Fibroblast of skin of left biceps (primary cell): ENCODE measurements at regions not wholly inside any gene's neighbourhood (a gene's known extent, or its start where the extent isn't known, plus 50 kb on each side); places are given as distances from the start of the nearest gene placed in this dataset.
A peak's percentile ranks its signal among the peaks of the same experiment; 100 is the strongest.
"Not testable (repeated sequence)": the region's sequence is repeated elsewhere in the genome, so short reads cannot be mapped to it uniquely, and the experiment has no call there.

Experiments used
- DNase-seq, 2 experiments: peaks; one replicate each; pipeline ENCODE4 v3.0.0-alpha.2; 2013; ENCODE audit warnings: low read depth in 2 of 2

GRCh38 chr9:31744589-31744988 is 639.9 kb upstream of the ACO1 start:
- no peak for DNase-seq

- no peak for DNase-seq
These were observed 639.0 kb upstream of the ACO1 start for GRCh38 chr9:31745468-31745867.

GRCh38 chr9:31745886-31746285 is 638.6 kb upstream of the ACO1 start:
- DNase-seq = no peak

GRCh38 chr9:31753756-31754155 is 630.7 kb upstream of the ACO1 start:
- no peak for DNase-seq

GRCh38 chr9:31759703-31760102 is 624.7 kb upstream of the ACO1 start:
- DNase-seq = no peak

- not testable (repeated sequence) for DNase-seq
These were observed 610.4 kb upstream of the ACO1 start for GRCh38 chr9:31774021-31774420.

GRCh38 chr9:31774571-31774970 is 609.9 kb upstream of the ACO1 start:
- no peak for DNase-seq

- no peak for DNase-seq
These were observed 608.0 kb upstream of the ACO1 start for GRCh38 chr9:31776471-31776870.

- DNase-seq = no peak
These were observed 601.0 kb upstream of the ACO1 start for GRCh38 chr9:31783491-31783890.

- DNase-seq = no peak
These were observed 593.7 kb upstream of the ACO1 start for GRCh38 chr9:31790720-31791119.

GRCh38 chr9:31799953-31800609 is 584.4 kb upstream of the ACO1 start:
- DNase-seq = peak; percentile 4 to 15

GRCh38 chr9:31807574-31808256 is 576.7 kb upstream of the ACO1 start:
- DNase-seq = no peak

- DNase-seq = no peak
These were observed 575.7 kb upstream of the ACO1 start for GRCh38 chr9:31808766-31809165.

GRCh38 chr9:31820426-31820825 is 564.0 kb upstream of the ACO1 start:
- DNase-seq = no peak

- DNase-seq = no peak
These were observed 562.9 kb upstream of the ACO1 start for GRCh38 chr9:31821583-31821982.

GRCh38 chr9:31823365-31823764 is 561.1 kb upstream of the ACO1 start:
- no peak for DNase-seq

GRCh38 chr9:31824860-31825259 is 559.6 kb upstream of the ACO1 start:
- DNase-seq = no peak

GRCh38 chr9:31837211-31837610 is 547.2 kb upstream of the ACO1 start:
- DNase-seq = no peak

GRCh38 chr9:31839273-31839672 is 545.2 kb upstream of the ACO1 start:
- no peak for DNase-seq

- no peak for DNase-seq
These were observed 543.7 kb upstream of the ACO1 start for GRCh38 chr9:31840702-31841101.

GRCh38 chr9:31847963-31848362 is 536.5 kb upstream of the ACO1 start:
- no peak for DNase-seq

GRCh38 chr9:31848505-31849285 is 535.7 kb upstream of the ACO1 start:
- DNase-seq = no peak

- no peak for DNase-seq
These were observed 530.3 kb upstream of the ACO1 start for GRCh38 chr9:31854187-31854586.
